CD4-positive, CD25-positive, alpha-beta regulatory T cell (primary cell): ENCODE measurements at regions not wholly inside any gene's neighbourhood (a gene's known extent, or its start where the extent isn't known, plus 50 kb on each side); places are given as distances from the start of the nearest gene placed in this dataset.

ENCODE experiments used
- ATAC-seq, 2 donors: fragments of 150-1000 bp; cut with Tn5 transposase; one replicate each; pipeline ENCODE4 v1.10.0; 2021; ENCODE audit warnings: low read depth in 2 of 2, moderate number of reproducible peaks in 2 of 2, moderate library complexity in 1 of 2
- DNase-seq, 3 donors: peaks; one replicate each; pipeline versions ENCODE4 v3.0.0 to v3.0.0-alpha.2; 2012 to 2022; ENCODE audit warnings: mixed read lengths in 1 of 3
- H3K27ac ChIP-seq: one replicate; pipeline ENCODE4 v1.7.0; 2013; ENCODE audit warnings: mild to moderate bottlenecking, low read length; ENCODE audit not compliant: insufficient read depth, poor library complexity, severe bottlenecking
- H3K27me3 ChIP-seq: one replicate; pipeline ENCODE4 v1.7.0; 2013; ENCODE audit warnings: low read length; ENCODE audit not compliant: control insufficient read depth, insufficient read depth
- H3K36me3 ChIP-seq: one replicate; pipeline ENCODE4 v1.7.0; 2013; ENCODE audit warnings: mild to moderate bottlenecking, low read length, moderate library complexity; ENCODE audit not compliant: control insufficient read depth, insufficient read depth
- H3K4me1 ChIP-seq: 2 replicates; pipeline ENCODE4 v1.7.0; 2013; ENCODE audit warnings: mild to moderate bottlenecking, low read length; ENCODE audit not compliant: insufficient read depth, control insufficient read depth, poor library complexity, severe bottlenecking
- H3K4me3 ChIP-seq: one replicate; pipeline ENCODE4 v1.7.0; 2013; ENCODE audit warnings: low read depth, mild to moderate bottlenecking, low read length, moderate library complexity
- H3K9me3 ChIP-seq, 2 experiments: 1 replicate in 1 of 2; 2 replicates in 1 of 2; pipeline ENCODE4 v1.7.0; 2013; ENCODE audit warnings: low read length in 2 of 2, mild to moderate bottlenecking in 1 of 2, moderate library complexity in 1 of 2; ENCODE audit not compliant: control insufficient read depth in 2 of 2
- H3K27ac Mint-ChIP-seq, 3 donors: one replicate each; pipeline ENCODE4 v1.8.0; 2020 to 2022; ENCODE audit warnings: mild to moderate bottlenecking in 3 of 3, mixed read lengths in 3 of 3, moderate library complexity in 2 of 3
- H3K27me3 Mint-ChIP-seq: one replicate; pipeline ENCODE4 v1.8.0; 2022; ENCODE audit warnings: mild to moderate bottlenecking, mixed read lengths
- H3K36me3 Mint-ChIP-seq: one replicate; pipeline ENCODE4 v1.8.0; 2020; ENCODE audit warnings: mixed read lengths
- H3K4me1 Mint-ChIP-seq, 4 donors: one replicate each; pipeline ENCODE4 v1.8.0; 2020 to 2022; ENCODE audit warnings: mixed read lengths in 4 of 4, mild to moderate bottlenecking in 1 of 4
- H3K4me3 Mint-ChIP-seq, 4 donors: one replicate each; pipeline ENCODE4 v1.8.0; 2020 to 2022; ENCODE audit warnings: mild to moderate bottlenecking in 4 of 4, mixed read lengths in 4 of 4, moderate library complexity in 3 of 4
- H3K9me3 Mint-ChIP-seq, 7 donors: one replicate each; pipeline ENCODE4 v1.8.0; 2020 to 2022; ENCODE audit warnings: mixed read lengths in 7 of 7, mild to moderate bottlenecking in 3 of 7, moderate library complexity in 2 of 7

DNA sequence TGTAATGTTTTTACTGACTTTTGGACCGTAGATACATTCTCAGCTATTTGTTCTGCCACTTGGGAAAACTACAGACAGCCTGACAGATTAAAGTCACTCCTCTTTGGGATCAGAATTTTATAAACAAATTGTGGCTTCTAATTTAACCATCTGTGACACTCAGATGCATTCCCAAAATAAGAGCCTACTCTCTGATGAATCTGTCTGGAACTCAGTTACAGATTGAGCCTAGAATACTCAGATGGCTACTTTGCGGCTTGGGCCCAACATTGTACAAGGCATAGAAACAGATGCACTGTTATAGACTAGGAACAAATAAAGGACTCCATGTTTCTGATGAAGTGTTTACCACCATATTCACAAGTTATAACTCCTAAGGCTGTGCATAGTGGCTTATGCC is 291.0 kb upstream of the SLITRK6 start:
- H3K4me1 ChIP-seq, result no peaks in the 10 kb centered on the region
- H3K4me3 ChIP-seq, result no peak overlapping the region
- no peaks in the 10 kb centered on the region for H3K36me3 ChIP-seq
- no peak overlapping the region for H3K4me3 Mint-ChIP-seq
- H3K4me1 Mint-ChIP-seq, result no peaks in the 10 kb centered on the region
- H3K27ac Mint-ChIP-seq, result no peak overlapping the region
- peaks cover 0 to 29% (median 3%) of the 10 kb centered on the region in 7 donors for H3K9me3 Mint-ChIP-seq
- no peaks in the 10 kb centered on the region for H3K27me3 Mint-ChIP-seq
- no peaks in the 10 kb centered on the region for H3K27me3 ChIP-seq
- no peaks in the 10 kb centered on the region for H3K36me3 Mint-ChIP-seq
- no peaks in the 10 kb centered on the region for H3K9me3 ChIP-seq
- ATAC-seq, result no peak
- DNase-seq, result no peak
- H3K27ac ChIP-seq, result no peak overlapping the region

DNA sequence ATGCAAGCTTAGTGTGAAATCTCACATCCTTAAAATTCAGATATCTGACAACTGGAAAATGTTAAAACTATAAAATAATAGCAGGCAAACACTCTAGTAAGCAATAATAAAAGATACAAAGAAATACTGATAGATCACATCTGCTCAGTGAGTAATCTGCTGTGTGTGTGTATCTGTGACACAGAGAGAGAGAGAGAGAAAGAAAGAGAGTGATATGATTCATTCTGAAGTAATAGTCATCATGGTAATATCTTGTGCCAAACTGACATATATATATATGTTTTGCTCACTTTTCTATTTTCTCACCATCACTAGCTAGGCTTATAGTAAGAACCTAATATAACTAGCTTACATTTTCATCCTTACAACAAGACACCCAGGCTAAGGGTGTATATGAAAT is 288.0 kb upstream of the SLITRK6 start:
- Histone ChIP-seq H3K4me3 (no peak overlapping the region), H3K4me1 (no peaks in the 10 kb centered on the region), H3K9me3 (no peaks in the 10 kb centered on the region), H3K27me3 (no peaks in the 10 kb centered on the region), H3K36me3 (no peaks in the 10 kb centered on the region), H3K27ac (no peak overlapping the region)
- Mint-ChIP-seq H3K36me3 (no peaks in the 10 kb centered on the region), H3K27ac (no peak overlapping the region), H3K27me3 (no peaks in the 10 kb centered on the region), H3K9me3 (peaks cover 0 to 29% (median 4%) of the 10 kb centered on the region in 7 donors), H3K4me1 (no peaks in the 10 kb centered on the region), H3K4me3 (no peak overlapping the region)
- ATAC-seq (no peak), DNase-seq (no peak)

DNA sequence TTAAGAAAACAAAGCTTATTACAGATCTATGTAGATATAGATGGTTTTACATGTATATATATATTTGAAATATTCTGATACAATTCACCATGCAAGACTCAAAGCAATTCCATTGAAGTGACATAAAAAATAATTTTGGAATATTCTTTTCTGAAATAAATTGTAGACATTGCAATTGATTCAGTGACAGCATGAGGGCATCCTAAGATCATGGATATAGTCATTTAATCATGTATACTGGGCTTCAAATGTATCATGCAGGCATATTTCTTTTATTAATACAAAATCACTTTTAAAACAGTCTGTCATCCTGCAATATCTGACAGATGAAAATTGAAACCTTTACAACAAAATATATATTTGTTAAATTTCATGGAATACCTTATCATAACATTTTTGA is 286.7 kb upstream of the SLITRK6 start:
- ATAC-seq (no peak), DNase-seq (no peak)
- no peaks in the 10 kb centered on the region for H3K4me1 ChIP-seq
- Mint-ChIP-seq H3K4me1 (no peaks in the 10 kb centered on the region), H3K4me3 (no peak overlapping the region), H3K27ac (no peak overlapping the region), H3K27me3 (no peaks in the 10 kb centered on the region), H3K36me3 (no peaks in the 10 kb centered on the region), H3K9me3 (peaks cover 0 to 24% (median 4%) of the 10 kb centered on the region in 7 donors)
- H3K4me3 ChIP-seq, result no peak overlapping the region
- H3K9me3 ChIP-seq, result no peaks in the 10 kb centered on the region
- no peaks in the 10 kb centered on the region for H3K27me3 ChIP-seq
- H3K27ac ChIP-seq, result no peak overlapping the region
- no peaks in the 10 kb centered on the region for H3K36me3 ChIP-seq

DNA sequence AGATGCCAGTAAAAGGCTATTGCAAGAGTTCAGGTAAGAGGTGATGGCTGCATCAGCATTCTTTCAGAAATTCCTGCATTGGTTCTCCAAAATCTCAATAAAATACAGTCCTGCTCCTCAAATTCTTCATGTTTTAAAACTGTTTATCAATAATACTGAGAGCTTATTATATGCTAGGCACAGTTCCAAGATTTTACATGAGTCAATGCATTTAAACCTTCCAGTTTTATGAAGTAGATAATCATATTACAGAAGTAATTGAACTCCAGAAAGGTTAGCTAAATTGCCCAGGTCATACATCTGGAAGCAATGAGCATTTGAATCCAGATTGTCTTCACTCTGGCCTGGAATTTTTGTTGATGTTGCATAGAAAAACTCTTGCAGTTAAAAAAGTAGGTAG is 282.9 kb upstream of the SLITRK6 start:
- Histone ChIP-seq H3K4me3 (no peak overlapping the region), H3K9me3 (no peaks in the 10 kb centered on the region), H3K36me3 (no peaks in the 10 kb centered on the region), H3K27me3 (no peaks in the 10 kb centered on the region), H3K27ac (no peak overlapping the region), H3K4me1 (no peaks in the 10 kb centered on the region)
- no peaks in the 10 kb centered on the region for H3K27me3 Mint-ChIP-seq
- no peak overlapping the region for H3K27ac Mint-ChIP-seq
- ATAC-seq (no peak), DNase-seq (no peak)
- no peak overlapping the region for H3K4me3 Mint-ChIP-seq
- peaks cover 0 to 6% (median 2%) of the 10 kb centered on the region in 7 donors for H3K9me3 Mint-ChIP-seq
- H3K4me1 Mint-ChIP-seq, result no peaks in the 10 kb centered on the region
- no peaks in the 10 kb centered on the region for H3K36me3 Mint-ChIP-seq

DNA sequence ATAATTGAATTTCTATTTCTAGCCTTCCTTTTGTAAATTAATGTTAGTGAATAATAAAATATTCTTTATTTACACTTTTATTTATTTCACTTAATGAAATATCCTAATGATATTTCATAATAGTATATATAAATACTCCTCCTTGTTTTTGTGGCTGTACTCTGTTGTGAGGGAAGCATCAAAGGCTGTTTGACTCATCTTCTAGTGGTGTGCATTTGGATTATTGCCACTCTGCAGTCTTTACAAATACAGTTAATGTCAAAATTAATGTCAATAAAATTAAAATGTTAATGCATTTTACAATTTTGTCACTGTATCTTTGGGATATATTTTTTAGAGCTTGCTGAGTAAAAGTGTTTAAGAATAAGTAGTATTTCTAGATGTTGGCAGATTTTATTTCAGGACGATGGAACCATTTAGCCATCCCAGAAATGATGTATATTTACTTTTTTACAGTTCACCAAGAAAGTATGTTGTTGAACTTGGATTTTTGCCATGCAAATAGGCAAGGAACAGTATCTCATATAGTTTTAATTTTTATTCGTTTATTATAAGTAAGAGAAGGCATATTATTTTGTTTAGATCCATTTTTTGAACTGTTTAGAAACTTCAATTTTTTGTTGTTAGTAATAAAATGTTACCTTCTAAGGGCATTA is 281.2 kb upstream of the SLITRK6 start:
- DNase-seq (no peak), ATAC-seq (no peak)
- Mint-ChIP-seq H3K36me3 (no peaks in the 10 kb centered on the region), H3K27me3 (no peaks in the 10 kb centered on the region), H3K27ac (no peak overlapping the region), H3K4me1 (no peaks in the 10 kb centered on the region), H3K4me3 (no peak overlapping the region), H3K9me3 (peaks cover 0 to 12% (median 4%) of the 10 kb centered on the region in 7 donors)
- H3K4me1 ChIP-seq, result no peaks in the 10 kb centered on the region
- H3K27ac ChIP-seq, result no peak overlapping the region
- H3K36me3 ChIP-seq, result no peaks in the 10 kb centered on the region
- H3K4me3 ChIP-seq, result no peak overlapping the region
- H3K27me3 ChIP-seq, result no peaks in the 10 kb centered on the region
- no peaks in the 10 kb centered on the region for H3K9me3 ChIP-seq

DNA sequence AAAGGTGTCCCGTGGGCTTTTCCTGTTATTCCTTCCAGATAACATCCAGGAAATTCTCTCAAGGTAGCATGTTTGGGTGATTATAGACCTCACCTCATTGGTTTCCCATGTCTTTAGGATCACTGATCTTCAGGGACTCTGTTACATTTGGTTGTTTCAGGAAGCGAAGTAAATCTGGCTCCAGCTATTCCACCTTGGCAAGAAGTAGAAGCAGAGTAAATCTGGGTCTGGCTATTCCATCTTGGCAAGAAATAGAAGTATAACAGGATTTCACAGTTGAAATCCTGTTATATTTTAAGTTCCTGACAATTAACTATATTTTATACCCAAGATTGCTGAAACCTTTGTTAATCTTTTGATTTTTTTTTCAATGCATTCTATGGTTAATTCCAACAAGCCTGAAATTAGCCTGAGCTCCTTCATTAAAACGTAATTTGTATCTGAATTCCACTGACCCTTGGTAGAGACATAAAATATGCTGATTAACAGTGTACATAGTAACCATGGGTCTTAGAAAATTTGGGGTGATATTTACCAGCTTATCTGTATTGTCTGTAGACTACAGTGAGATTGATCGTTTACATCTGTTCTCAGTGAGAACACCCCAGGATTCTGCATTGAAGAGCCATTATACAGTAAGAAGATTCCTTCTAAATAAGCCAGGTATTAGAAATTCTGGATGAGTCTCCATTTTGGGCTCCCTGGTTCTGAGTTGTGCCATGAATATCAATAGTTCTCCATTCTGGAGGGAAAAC is 267.6 kb upstream of the SLITRK6 start:
- H3K9me3 Mint-ChIP-seq, result peaks cover 0 to 20% (median 9%) of the 10 kb centered on the region in 7 donors
- Histone ChIP-seq H3K4me3 (no peak overlapping the region), H3K4me1 (no peaks in the 10 kb centered on the region), H3K27ac (no peak overlapping the region), H3K27me3 (no peaks in the 10 kb centered on the region), H3K9me3 (peaks cover 0 to 11% of the 10 kb centered on the region in 2 experiments), H3K36me3 (no peaks in the 10 kb centered on the region)
- H3K4me3 Mint-ChIP-seq, result no peak overlapping the region
- H3K27ac Mint-ChIP-seq, result no peak overlapping the region
- ATAC-seq (no peak), DNase-seq (no peak)
- no peaks in the 10 kb centered on the region for H3K4me1 Mint-ChIP-seq
- H3K27me3 Mint-ChIP-seq, result no peaks in the 10 kb centered on the region
- no peaks in the 10 kb centered on the region for H3K36me3 Mint-ChIP-seq

DNA sequence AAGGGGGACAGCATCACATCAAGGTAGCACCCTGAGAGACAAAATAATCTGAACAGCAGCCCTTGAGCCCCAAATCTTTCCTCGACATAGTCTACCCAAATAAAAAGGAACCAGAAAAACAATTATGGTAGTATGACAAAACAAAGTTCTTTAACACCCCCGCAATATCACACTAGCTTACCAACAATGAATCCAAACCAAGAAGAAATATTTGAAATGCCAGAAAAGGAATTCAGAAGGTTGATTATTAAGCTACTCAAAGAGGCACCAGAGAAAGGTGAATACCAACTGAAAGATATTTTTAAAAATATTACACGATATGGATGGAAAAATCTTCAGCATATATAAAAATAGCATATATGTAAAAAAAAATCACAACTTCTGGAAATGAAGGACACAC is 252.9 kb upstream of the SLITRK6 start:
- H3K36me3 Mint-ChIP-seq, result no peaks in the 10 kb centered on the region
- peaks cover 3 to 7% of the 10 kb centered on the region in 2 experiments for H3K9me3 ChIP-seq
- no peak overlapping the region for H3K27ac Mint-ChIP-seq
- H3K27ac ChIP-seq, result no peak overlapping the region
- H3K27me3 ChIP-seq, result no peaks in the 10 kb centered on the region
- no peak overlapping the region for H3K4me3 ChIP-seq
- DNase-seq, result no peak
- H3K4me1 Mint-ChIP-seq, result no peaks in the 10 kb centered on the region
- no peaks in the 10 kb centered on the region for H3K4me1 ChIP-seq
- peaks cover 0 to 23% (median 10%) of the 10 kb centered on the region in 7 donors for H3K9me3 Mint-ChIP-seq
- H3K36me3 ChIP-seq, result no peaks in the 10 kb centered on the region
- no peak for ATAC-seq
- H3K4me3 Mint-ChIP-seq, result no peak overlapping the region
- H3K27me3 Mint-ChIP-seq, result no peaks in the 10 kb centered on the region
